GM12864 (cell line): ENCODE measurements at regions not wholly inside any gene's neighbourhood (a gene's known extent, or its start where the extent isn't known, plus 50 kb on each side); places are given as distances from the start of the nearest gene placed in this dataset.
A peak's percentile ranks its signal among the peaks of the same experiment; 100 is the strongest.

ENCODE experiments used
- DNase-seq: peaks from one replicate; pipeline ENCODE4 v3.0.0-alpha.2; 2011; ENCODE audit warnings: low read depth
- H3K4me3 ChIP-seq: 2 replicates; pipeline ENCODE4 v1.5.1; 2011; ENCODE audit warnings: mild to moderate bottlenecking, low read depth, low read length, control low read depth
- CTCF ChIP-seq: IDR thresholded peaks from 2 replicates; pipeline ENCODE4 v1.5.1; 2011; ENCODE audit warnings: low read depth, mild to moderate bottlenecking, moderate library complexity, low read length, control low read depth, inconsistent platforms; ENCODE audit errors: missing control alignments

- no peak overlapping the region for H3K4me3 ChIP-seq
- no peak for TF ChIP-seq CTCF
- no peak for DNase-seq
These were observed 55.3 kb upstream of the BTN3A2 start for GRCh38 chr6:26309731-26310142.

GRCh38 chr6:26311012-26311384 lies 54.0 kb upstream of the BTN3A2 start:
- DNase-seq = no peak
- no peak overlapping the region for H3K4me3 ChIP-seq
- no peak for TF ChIP-seq CTCF

GRCh38 chr6:26311385-26312095 lies 53.5 kb upstream of the BTN3A2 start:
- H3K4me3 ChIP-seq = peak overlapping the region; percentile 40
- TF ChIP-seq CTCF = no peak
- peak; percentile 57 for DNase-seq

- DNase-seq = no peak
- no peak for TF ChIP-seq CTCF
- H3K4me3 ChIP-seq = peak overlapping the region; percentile 39
These were observed 52.9 kb upstream of the BTN3A2 start for GRCh38 chr6:26312096-26312463.

- TF ChIP-seq CTCF = no peak
- DNase-seq = peak; percentile 85
- H3K4me3 ChIP-seq = peak overlapping the region; percentile 71
These were observed 52.2 kb upstream of the BTN3A2 start for GRCh38 chr6:26312501-26313397.
